KMS-11 (cell line): ENCODE measurements at regions not wholly inside any gene's neighbourhood (a gene's known extent, or its start where the extent isn't known, plus 50 kb on each side); places are given as distances from the start of the nearest gene placed in this dataset.

Experiments used
- H2AFZ ChIP-seq: fragments of 200-600 bp; sonication (generic); 2 replicates; pipeline ENCODE4 v1.6.1; 2016; ENCODE audit warnings: antibody characterized with exemption, mixed run types, low read depth
- H3K27ac ChIP-seq: fragments of 200-600 bp; sonication (generic); 2 replicates; pipeline ENCODE4 v1.6.1; 2016; ENCODE audit warnings: mild to moderate bottlenecking, mixed run types
- H3K27me3 ChIP-seq: fragments of 200-600 bp; sonication (generic); 2 replicates; pipeline ENCODE4 v1.6.1; 2017; ENCODE audit warnings: mild to moderate bottlenecking, low read depth, mixed run types, moderate library complexity; ENCODE audit not compliant: insufficient read depth
- H3K36me3 ChIP-seq: fragments of 200-600 bp; sonication (generic); 2 replicates; pipeline ENCODE4 v1.6.1; 2017; ENCODE audit warnings: mild to moderate bottlenecking, mixed run types; ENCODE audit not compliant: insufficient read depth
- H3K4me1 ChIP-seq: fragments of 200-600 bp; sonication (generic); 2 replicates; pipeline ENCODE4 v1.6.1; 2016; ENCODE audit warnings: mild to moderate bottlenecking, low read depth, mixed run types; ENCODE audit not compliant: poor library complexity, severe bottlenecking
- H3K4me2 ChIP-seq: fragments of 200-600 bp; sonication (generic); 2 replicates; pipeline ENCODE4 v1.7.0; 2016; ENCODE audit warnings: mild to moderate bottlenecking, mixed run types
- H3K4me3 ChIP-seq: fragments of 200-600 bp; sonication (generic); IDR thresholded peaks from 2 replicates; pipeline ENCODE4 v1.6.1; 2017; ENCODE audit warnings: low read depth, low read length, mixed read lengths; ENCODE audit not compliant: insufficient read depth
- H3K79me2 ChIP-seq: fragments of 200-600 bp; sonication (generic); 2 replicates; pipeline ENCODE4 v1.6.1; 2016; ENCODE audit warnings: low read depth, mixed run types; ENCODE audit not compliant: insufficient read depth
- H3K9ac ChIP-seq: fragments of 200-600 bp; sonication (generic); 2 replicates; pipeline ENCODE4 v1.6.1; 2016; ENCODE audit warnings: mild to moderate bottlenecking, mixed run types
- H4K20me1 ChIP-seq: fragments of 200-600 bp; sonication (generic); 2 replicates; pipeline ENCODE4 v1.6.1; 2016; ENCODE audit warnings: mild to moderate bottlenecking, mixed run types; ENCODE audit not compliant: insufficient read depth
- TF ChIP-seq, protein P1 (sequence below): fragments of 200-600 bp; sonication (generic); conservative IDR thresholded peaks from 2 replicates; pipeline ENCODE4 v1.6.1; 2017; ENCODE audit warnings: low read depth, mild to moderate bottlenecking, antibody characterized with exemption, low read length, moderate library complexity, mixed read lengths

DNA sequence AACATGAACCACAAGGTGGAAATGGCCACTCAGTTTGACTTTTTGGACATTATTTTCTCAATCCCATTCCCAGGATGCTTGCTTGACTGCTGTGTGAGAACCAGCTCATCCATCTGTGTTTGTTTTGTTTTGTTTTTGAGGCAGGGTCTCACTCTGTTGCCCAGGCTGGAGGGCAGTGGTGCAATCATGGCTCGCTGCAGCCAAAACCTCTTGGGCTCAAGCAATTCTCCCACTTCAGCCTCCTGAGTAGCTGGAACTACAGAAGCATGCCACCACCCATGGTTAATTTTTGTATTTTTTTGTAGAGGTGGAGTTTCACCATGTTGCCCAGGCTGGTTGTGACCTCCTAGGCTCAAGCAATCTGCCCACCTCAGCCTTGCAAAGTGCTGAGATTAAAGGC is 166.0 kb upstream of the CDH4 start:
- H3K27me3 ChIP-seq = no peaks in the 10 kb centered on the region
- no peaks in the 10 kb centered on the region for H3K79me2 ChIP-seq
- no peak overlapping the region for H2AFZ ChIP-seq
- no peaks in the 10 kb centered on the region for H3K4me1 ChIP-seq
- H3K27ac ChIP-seq = no peak overlapping the region
- H3K36me3 ChIP-seq = no peaks in the 10 kb centered on the region
- no peak overlapping the region for H3K4me2 ChIP-seq
- H3K4me3 ChIP-seq = no peak overlapping the region
- no peak overlapping the region for H3K9ac ChIP-seq
- no peaks in the 10 kb centered on the region for H4K20me1 ChIP-seq
- TF ChIP-seq, protein P1, sequence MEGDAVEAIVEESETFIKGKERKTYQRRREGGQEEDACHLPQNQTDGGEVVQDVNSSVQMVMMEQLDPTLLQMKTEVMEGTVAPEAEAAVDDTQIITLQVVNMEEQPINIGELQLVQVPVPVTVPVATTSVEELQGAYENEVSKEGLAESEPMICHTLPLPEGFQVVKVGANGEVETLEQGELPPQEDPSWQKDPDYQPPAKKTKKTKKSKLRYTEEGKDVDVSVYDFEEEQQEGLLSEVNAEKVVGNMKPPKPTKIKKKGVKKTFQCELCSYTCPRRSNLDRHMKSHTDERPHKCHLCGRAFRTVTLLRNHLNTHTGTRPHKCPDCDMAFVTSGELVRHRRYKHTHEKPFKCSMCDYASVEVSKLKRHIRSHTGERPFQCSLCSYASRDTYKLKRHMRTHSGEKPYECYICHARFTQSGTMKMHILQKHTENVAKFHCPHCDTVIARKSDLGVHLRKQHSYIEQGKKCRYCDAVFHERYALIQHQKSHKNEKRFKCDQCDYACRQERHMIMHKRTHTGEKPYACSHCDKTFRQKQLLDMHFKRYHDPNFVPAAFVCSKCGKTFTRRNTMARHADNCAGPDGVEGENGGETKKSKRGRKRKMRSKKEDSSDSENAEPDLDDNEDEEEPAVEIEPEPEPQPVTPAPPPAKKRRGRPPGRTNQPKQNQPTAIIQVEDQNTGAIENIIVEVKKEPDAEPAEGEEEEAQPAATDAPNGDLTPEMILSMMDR = no peak

DNA sequence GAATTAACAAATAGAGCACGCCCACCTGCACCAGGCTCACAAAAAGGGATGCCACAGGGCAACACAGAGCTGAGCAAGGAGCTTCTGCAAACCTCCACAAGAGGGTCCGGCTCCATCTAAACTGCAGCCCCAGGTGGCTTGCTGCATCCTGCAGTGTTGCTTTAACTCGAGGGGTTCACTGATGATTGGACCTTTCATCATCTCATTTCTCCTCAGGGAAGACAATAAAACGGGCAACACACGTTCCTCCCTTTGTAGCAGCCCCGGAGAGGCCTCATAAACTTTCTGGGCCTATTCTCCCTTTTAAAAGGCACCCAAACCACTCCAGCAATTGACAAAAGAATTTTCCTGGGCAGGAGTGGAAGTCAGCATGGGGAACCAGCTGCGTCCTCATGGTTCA is 161.5 kb upstream of the CDH4 start:
- no peak overlapping the region for H2AFZ ChIP-seq
- no peaks in the 10 kb centered on the region for H3K4me1 ChIP-seq
- no peak overlapping the region for H3K9ac ChIP-seq
- H3K4me2 ChIP-seq = no peak overlapping the region
- TF ChIP-seq, protein P1 = no peak
- H3K27ac ChIP-seq = no peak overlapping the region
- H3K27me3 ChIP-seq = no peaks in the 10 kb centered on the region
- no peaks in the 10 kb centered on the region for H3K36me3 ChIP-seq
- H4K20me1 ChIP-seq = no peaks in the 10 kb centered on the region
- no peaks in the 10 kb centered on the region for H3K79me2 ChIP-seq
- no peak overlapping the region for H3K4me3 ChIP-seq

DNA sequence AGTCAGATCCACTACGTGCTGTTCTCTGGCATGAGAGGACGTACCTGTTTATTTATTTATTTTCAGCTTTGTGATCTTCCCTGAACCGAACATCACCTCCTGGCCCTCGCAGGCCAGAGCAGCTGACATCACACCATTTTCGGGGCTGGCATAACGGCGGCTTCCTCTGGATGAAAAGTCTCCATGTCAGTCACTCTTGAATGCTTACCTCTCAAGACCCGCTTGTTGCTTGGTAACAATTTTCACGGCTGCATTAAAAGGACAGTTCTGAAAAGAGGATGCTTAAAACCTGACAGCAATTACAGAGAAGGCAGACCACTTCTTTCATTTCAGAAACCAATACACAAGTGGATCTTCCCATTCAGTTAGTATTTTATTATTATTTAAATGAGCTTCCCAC is 159.8 kb upstream of the CDH4 start:
- no peak overlapping the region for H3K27ac ChIP-seq
- no peaks in the 10 kb centered on the region for H3K27me3 ChIP-seq
- no peaks in the 10 kb centered on the region for H3K79me2 ChIP-seq
- no peak overlapping the region for H3K4me2 ChIP-seq
- no peak overlapping the region for H2AFZ ChIP-seq
- no peak overlapping the region for H3K4me3 ChIP-seq
- H3K4me1 ChIP-seq = no peaks in the 10 kb centered on the region
- H3K36me3 ChIP-seq = no peaks in the 10 kb centered on the region
- TF ChIP-seq, protein P1 = no peak
- H3K9ac ChIP-seq = no peak overlapping the region
- H4K20me1 ChIP-seq = no peaks in the 10 kb centered on the region

DNA sequence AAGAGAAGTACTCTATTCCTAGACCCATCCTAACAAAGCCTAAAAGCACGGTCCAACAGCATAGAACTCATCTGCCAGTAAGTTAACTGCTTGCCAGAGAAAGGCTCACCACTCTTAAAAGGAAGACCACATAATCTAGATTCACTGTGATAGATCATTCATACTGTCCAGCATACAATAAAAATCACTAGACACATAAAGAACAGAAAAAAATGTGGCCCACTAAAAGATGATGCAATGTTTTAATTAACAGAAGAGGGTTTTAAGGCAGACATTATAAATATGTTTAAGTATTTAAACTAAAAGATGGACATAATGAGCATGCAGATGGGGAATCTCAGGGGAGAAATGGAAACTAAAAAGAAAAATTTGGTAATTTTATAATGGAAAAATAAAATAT is 157.5 kb upstream of the CDH4 start:
- Histone ChIP-seq H4K20me1 (no peaks in the 10 kb centered on the region), H3K27me3 (no peaks in the 10 kb centered on the region), H3K9ac (no peak overlapping the region), H3K4me1 (no peaks in the 10 kb centered on the region), H3K4me2 (no peak overlapping the region), H3K4me3 (no peak overlapping the region), H3K79me2 (no peaks in the 10 kb centered on the region), H3K27ac (no peak overlapping the region), H2AFZ (no peak overlapping the region), H3K36me3 (no peaks in the 10 kb centered on the region)
- TF ChIP-seq, protein P1 = no peak

DNA sequence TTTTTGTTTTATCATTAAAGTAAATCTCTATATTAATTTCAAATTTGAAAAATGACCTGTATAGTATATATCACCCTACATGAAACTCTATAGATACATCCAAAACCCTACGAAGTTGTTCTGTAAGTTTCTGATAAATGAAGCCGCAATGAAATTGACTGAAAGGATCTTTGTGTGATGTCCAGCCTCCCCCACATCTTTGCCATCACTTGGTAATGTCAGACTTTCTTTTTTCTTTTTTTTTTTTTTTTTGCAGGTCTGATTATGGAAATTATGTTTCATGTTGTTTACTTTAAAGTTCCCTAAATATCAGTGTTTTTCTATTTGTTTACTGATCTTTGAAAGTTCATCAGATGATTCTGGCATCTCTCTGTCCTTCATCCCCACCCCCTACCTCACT is 155.6 kb upstream of the CDH4 start:
- Histone ChIP-seq H3K27me3 (no peaks in the 10 kb centered on the region), H2AFZ (no peak overlapping the region), H3K36me3 (no peaks in the 10 kb centered on the region), H3K4me3 (no peak overlapping the region), H4K20me1 (no peaks in the 10 kb centered on the region), H3K4me1 (no peaks in the 10 kb centered on the region), H3K27ac (no peak overlapping the region), H3K9ac (no peak overlapping the region), H3K4me2 (no peak overlapping the region), H3K79me2 (no peaks in the 10 kb centered on the region)
- TF ChIP-seq, protein P1 = no peak
